GM04503 (cell line): ENCODE measurements at regions not wholly inside any gene's neighbourhood (a gene's known extent, or its start where the extent isn't known, plus 50 kb on each side); places are given as distances from the start of the nearest gene placed in this dataset.
"Not testable (repeated sequence)": the region's sequence is repeated elsewhere in the genome, so short reads cannot be mapped to it uniquely, and the experiment has no call there.

Source experiments
- DNase-seq: peaks from one replicate; pipeline ENCODE4 v3.0.0-alpha.2; 2012; ENCODE audit warnings: low read depth

DNA sequence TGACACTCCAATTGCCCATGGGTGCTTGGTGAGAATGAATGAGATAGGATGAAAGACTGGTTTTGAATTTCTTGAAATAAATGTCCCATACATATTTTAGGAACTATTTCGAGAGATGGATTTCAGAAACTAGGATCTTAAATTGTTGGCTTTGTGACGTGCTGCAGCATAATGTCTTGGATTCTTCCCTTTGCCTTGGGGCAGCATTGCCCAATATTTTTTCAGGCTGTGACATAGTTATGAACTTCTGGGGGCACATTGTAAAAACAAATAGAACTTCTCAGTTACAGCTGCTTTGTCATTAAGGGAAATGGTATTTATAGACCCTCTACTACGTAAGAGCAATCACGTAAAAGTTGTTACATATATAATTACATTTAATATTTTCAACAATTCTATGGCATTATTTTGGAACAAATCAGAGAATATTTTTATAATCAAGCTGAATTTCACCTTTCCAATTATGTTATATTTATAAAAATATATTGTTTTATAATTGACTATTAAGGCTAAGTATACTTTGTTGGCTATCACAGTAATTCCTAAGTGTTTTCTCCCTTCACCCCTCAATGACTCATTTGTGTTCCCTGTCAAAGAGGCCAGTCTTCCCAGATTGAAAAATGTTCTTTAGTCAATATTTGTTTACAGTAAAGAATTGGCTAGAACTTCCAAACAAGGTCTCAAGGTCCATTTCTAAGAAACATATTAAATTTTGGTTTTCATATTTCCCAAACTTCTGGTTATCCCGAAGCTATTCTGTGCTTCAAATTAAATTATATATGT, 1388.3 kb upstream of the ACO1 start:
- no peak for DNase-seq

- DNase-seq: no peak
Observed at GRCh38 chr9:30996761-30997160, 1387.7 kb upstream of the ACO1 start.

DNA sequence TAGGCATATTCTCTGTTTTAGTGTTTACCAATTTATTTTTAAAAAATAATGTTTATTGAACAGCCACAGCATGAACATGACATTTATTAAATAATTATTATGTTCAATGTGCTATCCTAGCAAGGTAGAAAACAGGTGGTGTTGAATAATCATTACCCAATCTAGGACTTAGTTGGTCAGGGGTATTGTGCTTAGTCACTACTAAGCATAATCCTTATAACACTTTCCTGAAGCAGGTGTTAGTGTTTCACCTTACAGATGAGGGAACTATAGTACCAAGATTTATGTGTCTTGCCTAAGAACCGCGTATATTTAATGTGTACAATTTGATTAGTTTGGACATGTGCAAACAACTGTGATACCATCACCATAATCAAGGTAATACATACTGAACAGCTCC, 1387.2 kb upstream of the ACO1 start:
- DNase-seq: no peak

DNA sequence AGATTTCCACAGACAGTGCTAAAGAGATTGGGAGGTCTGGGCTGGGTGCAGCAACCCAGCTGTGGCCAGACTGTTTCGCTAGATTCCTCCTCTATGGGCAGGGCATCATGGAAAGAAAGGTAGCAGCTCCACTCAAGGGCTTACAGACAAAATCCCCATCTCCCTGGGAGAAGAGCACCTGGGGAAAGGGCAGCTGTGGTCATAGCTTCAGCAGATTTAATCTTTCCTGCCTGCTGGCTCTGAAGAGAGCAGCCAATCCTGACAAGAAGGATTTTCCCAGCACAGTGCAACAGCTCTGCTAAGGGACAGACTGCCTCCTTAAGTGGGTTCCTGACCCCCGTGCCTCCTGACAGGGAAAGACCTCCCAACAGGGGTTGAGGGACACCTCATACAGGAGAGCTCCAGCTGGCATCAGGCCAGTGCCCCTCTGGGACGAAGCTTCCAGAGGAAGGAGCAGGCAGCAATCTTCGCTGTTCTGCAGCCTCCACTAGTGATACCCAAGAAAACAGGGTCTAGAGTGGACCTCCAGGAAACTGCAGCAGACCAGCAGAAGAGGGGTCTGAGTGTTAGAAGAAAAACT, 1379.3 kb upstream of the ACO1 start:
- DNase-seq: no peak

DNA sequence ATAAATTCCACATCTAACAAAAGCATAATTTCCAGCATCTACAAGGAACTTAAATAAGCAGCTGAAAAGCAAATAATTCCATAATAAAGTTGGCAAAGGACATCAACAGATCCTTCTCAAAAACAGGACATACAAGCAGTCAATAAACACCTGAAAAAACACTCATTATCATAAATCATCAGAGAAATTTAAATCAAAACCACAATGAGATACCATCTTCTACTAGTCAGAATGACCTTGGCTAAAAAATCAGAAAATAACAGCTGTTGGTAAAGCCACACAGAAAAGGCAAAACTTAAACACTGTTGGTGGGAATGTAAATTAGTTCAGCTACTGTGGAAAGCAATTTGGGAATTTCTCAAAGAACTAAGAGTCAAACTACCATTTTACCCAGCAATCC, 1371.1 kb upstream of the ACO1 start:
- no peak for DNase-seq

DNA sequence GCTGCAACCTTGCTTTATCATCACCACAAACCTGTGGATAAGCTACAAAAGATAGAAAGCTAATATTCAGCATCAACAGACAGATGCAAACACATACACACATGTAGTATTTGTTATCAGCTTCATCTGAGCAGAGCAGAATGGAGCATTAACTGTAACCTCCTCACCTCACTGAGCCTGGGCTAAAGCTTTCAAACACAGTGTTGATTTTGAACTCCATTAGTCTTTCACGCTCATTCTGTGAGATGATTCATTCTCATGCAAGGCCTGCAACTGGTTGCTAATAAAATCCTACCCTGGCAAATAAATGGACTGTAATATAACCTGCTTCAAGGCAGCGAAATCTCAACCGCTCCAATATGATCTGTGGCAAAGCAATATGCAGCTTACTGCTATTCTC, 1360.6 kb upstream of the ACO1 start:
- DNase-seq: no peak

- DNase-seq: no peak
Observed at GRCh38 chr9:31027678-31028077, 1356.8 kb upstream of the ACO1 start.

- DNase-seq: no peak
Observed at GRCh38 chr9:31028137-31028536, 1356.3 kb upstream of the ACO1 start.

DNA sequence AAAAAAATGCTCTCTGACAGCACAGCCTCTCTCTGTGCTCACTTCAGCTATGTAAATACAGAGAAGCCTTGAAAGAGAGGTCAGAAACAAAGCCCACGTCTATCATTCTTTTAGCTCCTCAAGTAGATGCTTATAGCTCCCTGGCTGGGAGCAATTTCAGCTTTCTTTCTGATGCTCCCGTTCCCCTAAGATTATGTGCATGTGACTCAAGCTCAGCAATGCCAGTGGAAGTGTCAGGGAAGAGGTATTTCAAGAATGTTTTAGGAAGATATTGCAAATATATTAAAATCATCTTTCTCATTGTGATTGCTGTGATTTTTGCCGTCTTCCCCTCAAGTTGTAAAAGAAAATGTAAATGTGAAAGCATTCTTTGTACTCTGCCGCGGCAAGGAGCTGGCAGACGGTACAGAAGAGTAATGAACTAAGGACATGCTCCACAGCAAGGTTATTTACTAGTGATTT, 1353.7 kb upstream of the ACO1 start:
- DNase-seq: no peak

DNA sequence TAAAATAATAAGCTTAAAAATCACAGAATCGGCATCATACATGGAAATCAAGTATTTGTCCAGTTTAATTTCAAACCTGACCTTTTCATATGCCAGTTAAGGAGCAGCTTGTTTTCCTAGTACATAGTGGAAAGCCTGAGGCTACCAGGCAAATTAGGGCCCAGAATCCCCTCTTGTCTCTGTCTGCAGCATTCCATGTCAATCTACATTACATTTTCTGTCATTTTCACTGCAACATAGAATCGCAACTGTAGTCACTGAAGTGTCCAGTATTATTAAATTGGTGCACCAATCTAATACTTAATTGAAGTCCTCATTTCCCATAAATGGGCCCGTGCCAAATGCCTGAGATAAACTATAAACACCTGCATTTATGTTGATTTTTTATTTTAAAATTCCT, 1352.2 kb upstream of the ACO1 start:
- no peak for DNase-seq

DNA sequence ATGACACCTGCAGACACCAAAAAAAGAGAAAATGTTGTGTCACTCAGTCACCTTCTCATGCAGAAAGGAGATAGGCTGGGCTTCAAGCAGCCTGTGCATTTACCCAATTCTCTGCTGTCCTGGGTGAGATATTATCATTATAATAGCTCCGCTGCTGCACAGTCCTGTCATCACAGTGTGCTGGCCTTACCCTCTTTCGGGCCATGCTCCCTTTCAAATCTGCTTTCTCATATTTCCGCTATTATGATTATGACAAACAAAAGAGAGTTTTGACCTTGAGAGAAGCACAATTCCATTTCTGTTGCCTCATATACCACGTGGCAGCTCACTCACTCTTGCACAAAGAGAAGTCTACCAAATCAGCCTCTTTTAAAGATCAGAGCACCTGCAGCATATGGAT, 1350.1 kb upstream of the ACO1 start:
- DNase-seq: no peak

- no peak for DNase-seq
Observed at GRCh38 chr9:31040564-31040963, 1343.9 kb upstream of the ACO1 start.

- no peak for DNase-seq
Observed at GRCh38 chr9:31045810-31046209, 1338.6 kb upstream of the ACO1 start.

DNA sequence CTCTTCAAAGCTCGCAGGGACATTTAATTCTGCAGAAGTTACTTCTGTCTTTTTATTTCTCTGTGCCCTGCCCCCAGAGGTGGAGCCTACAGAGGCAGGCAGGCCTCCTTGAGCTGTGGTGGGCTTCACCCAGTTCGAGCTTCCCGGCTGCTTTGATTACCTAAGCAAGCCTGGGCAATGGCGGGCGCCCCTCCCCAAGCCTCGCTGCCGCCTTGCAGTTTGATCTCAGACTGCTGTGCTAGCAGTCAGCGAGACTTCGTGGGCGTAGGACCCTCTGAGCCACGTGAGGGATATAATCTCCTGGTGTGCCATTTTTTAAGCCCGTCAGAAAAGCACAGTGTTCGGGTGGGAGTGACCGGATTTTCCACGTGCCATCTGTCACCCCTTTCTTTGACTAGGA, 1322.9 kb upstream of the ACO1 start:
- not testable (repeated sequence) for DNase-seq

DNA sequence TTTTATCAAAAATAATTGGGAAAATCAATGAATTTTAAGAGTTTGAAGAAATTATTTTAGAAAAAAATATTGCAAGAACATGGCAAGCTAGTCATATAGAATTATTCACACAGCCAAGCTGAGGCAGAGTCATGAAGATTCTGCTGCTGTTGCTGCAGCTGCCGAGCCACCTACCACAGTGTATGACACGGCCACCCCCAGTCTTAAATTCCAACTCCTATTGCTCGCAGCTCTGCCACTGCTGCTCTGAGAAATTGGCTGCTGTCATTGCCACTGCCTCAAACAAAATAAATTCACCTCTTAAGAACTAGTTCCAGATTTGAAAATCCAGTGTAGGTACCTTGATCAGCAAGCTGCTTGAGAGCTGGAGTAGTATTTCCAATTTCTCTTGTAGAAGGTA, 1318.8 kb upstream of the ACO1 start:
- DNase-seq: no peak

GRCh38 chr9:31067418-31067817, 1317.0 kb upstream of the ACO1 start:
- no peak for DNase-seq

DNA sequence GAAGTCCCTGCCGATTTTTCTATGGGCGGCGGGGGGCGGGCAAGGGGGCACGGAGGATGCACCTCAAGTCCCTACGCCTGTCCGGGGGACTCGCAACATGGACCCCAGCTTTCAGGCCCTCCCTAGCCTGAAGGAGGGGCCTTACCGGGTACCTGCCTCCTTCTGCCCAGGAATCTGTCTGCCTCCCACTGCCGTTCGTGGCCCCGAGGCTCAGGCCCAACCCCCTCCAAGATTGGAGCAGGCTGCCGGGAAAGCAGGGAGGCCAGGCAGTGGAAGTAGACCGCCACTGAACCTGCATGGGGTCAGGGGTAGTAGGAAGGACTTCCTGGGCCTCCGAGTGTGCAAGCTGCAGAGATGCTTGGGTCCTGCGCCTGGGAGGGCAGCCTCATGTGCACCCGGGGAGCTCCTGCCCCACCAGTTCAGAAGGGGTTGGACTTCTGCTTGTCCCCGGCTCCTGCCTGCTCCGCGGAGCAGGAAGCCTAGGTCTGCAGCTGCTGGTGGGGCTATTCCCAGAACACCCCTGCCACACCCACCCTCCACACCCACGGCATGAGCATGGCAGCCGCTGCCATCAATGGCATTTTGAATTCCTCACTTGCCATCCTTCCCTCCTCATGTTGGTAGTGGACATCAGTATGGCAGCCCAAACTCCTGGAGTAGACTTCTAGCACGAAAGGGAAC, 1312.7 kb upstream of the ACO1 start:
- DNase-seq: no peak

GRCh38 chr9:31078175-31078574, 1306.3 kb upstream of the ACO1 start:
- no peak for DNase-seq

GRCh38 chr9:31084350-31084749, 1300.1 kb upstream of the ACO1 start:
- no peak for DNase-seq

DNA sequence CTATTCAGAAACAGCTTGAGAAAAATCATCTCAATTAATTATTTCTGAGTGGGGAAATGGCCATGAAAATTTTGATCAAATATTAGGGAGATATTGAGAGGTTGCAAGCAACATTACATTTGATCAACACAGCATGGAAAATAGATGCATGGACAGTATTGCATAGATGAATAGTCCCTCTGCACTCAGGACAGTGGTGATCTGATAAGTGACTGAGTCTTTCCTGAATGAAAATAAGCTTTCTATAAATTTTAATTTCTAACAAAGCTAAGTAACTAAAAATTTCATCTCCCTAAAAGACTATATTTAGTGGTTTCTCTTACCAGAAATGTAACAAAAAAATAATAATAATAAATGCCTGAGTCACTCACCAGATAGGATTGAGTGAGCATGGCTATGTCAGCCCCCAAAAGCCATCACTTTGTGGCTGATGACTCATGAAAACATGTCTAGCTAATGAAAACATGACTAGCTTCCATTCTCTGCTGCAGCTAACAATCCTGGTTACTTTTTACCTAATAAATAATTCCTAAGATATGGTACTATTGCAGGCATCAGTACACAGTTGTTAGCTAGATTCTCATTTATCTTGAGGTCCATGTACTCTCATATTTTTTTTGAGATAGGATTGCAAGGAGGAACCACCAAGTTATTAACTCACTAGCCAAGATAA, 1294.8 kb upstream of the ACO1 start:
- no peak for DNase-seq

GRCh38 chr9:31100311-31100710, 1284.1 kb upstream of the ACO1 start:
- DNase-seq: no peak

DNA sequence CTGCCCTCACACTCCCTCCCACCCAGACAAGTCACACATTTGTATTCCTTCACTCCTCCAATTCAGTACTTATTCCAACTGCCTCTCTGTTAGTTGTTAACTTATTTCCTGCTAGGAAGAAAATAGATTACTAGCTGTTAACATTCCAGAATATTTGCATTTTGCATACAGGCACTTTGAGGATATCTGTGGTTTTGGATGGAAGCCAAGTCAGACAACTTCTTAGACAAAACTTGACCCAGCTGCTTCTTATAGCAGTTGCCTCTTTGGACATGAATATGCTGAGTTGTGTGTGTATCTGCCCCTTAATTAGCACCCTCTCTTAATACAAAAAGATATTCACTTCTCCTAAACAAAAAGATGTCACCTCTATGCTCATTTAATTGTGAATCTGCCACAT, 1280.6 kb upstream of the ACO1 start:
- DNase-seq: no peak

GRCh38 chr9:31104249-31104648, 1280.2 kb upstream of the ACO1 start:
- no peak for DNase-seq
